SU-DHL-6 (cell line): ENCODE measurements at regions not wholly inside any gene's neighbourhood (a gene's known extent, or its start where the extent isn't known, plus 50 kb on each side); places are given as distances from the start of the nearest gene placed in this dataset.

ENCODE experiments used
- EZH2phosphoT487 ChIP-seq: fragments of 200-600 bp; sonication (generic), shearing (Covaris generic); conservative IDR thresholded peaks from 2 replicates; pipeline ENCODE4 v1.6.1; 2018; ENCODE audit warnings: mild to moderate bottlenecking, antibody characterized with exemption, low read length, moderate library complexity, mixed read lengths
- TF ChIP-seq, protein P1 (sequence below): fragments of 200-600 bp; sonication (generic); IDR thresholded peaks from one replicate; pipeline ENCODE4 v1.5.1; 2017; ENCODE audit warnings: antibody characterized with exemption, mild to moderate bottlenecking, low read length, moderate library complexity; ENCODE audit not compliant: insufficient read depth, poor library complexity, severe bottlenecking

DNA sequence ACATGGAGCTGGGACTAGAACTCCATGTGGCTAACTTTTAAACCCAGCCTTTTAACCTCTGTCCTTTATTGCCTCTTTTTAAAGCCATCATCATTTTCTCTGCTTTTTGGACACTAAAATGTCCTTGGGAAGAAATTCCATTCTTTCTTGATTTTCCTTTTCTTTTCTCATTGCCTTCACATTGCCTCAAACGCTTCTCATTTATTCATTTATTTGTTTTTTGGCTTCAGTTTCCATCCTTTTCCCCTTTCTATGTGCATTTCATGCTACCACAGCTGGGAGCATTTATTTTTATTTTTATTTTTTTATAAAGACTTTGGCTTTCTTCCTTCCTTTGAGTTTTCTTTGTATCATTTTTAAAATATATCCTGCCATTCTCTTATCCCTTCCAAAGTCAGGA is 212.2 kb downstream of the DACT1 start:
- TF ChIP-seq, protein P1, sequence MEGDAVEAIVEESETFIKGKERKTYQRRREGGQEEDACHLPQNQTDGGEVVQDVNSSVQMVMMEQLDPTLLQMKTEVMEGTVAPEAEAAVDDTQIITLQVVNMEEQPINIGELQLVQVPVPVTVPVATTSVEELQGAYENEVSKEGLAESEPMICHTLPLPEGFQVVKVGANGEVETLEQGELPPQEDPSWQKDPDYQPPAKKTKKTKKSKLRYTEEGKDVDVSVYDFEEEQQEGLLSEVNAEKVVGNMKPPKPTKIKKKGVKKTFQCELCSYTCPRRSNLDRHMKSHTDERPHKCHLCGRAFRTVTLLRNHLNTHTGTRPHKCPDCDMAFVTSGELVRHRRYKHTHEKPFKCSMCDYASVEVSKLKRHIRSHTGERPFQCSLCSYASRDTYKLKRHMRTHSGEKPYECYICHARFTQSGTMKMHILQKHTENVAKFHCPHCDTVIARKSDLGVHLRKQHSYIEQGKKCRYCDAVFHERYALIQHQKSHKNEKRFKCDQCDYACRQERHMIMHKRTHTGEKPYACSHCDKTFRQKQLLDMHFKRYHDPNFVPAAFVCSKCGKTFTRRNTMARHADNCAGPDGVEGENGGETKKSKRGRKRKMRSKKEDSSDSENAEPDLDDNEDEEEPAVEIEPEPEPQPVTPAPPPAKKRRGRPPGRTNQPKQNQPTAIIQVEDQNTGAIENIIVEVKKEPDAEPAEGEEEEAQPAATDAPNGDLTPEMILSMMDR: no peak
- TF ChIP-seq EZH2phosphoT487: no peak
